Caco-2 (cell line): ENCODE measurements at regions not wholly inside any gene's neighbourhood (a gene's known extent, or its start where the extent isn't known, plus 50 kb on each side); places are given as distances from the start of the nearest gene placed in this dataset.

Experiments
- BruUV-seq: library from RNA; stranded (reverse); fragments of 400-500 nt; replicated peaks from 2 replicates; lab custom pipeline; 2021; lab: Mats Ljungman, UMichigan
- CTCF ChIA-PET: fragments of 300-600 bp; sonication (Branson Sonifier 250); formaldehyde crosslinking; loops from one replicate; lab custom pipeline; 2022; ENCODE audit warnings: antibody characterized with exemption; lab: Charles Lee
- POLR2A ChIA-PET: fragments of 300-600 bp; sonication (Branson Sonifier 250); formaldehyde crosslinking; loops from one replicate; lab custom pipeline; 2022; ENCODE audit warnings: antibody characterized with exemption; lab: Charles Lee
- DNase-seq, 2 experiments: peaks; one replicate each; pipeline versions ENCODE4 v3.0.0 to v3.0.0-alpha.2; 2020 to 2022
- H3K27me3 ChIP-seq: replicated peaks from 2 replicates; pipeline ENCODE4 v1.6.0; 2011; ENCODE audit warnings: low read length; ENCODE audit not compliant: control insufficient read depth, insufficient read depth
- H3K36me3 ChIP-seq: 2 replicates; pipeline ENCODE4 v1.5.1; 2011; ENCODE audit warnings: low read length; ENCODE audit not compliant: control insufficient read depth, insufficient read depth
- H3K4me1 ChIP-seq: fragments of 250-450 bp; sonication (Bioruptor Pico); 2 replicates; pipeline ENCODE4 v1.5.1; 2020; ENCODE audit warnings: mild to moderate bottlenecking
- H3K4me3 ChIP-seq: 2 replicates; pipeline ENCODE4 v1.5.1; 2011; ENCODE audit warnings: low read depth, mild to moderate bottlenecking, control low read depth, low read length
- H3K9me3 ChIP-seq: fragments of 250-450 bp; sonication (Bioruptor Pico); 2 replicates; pipeline ENCODE4 v1.5.1; 2020; ENCODE audit warnings: mild to moderate bottlenecking, moderate library complexity
- H3K27ac Mint-ChIP-seq: one replicate; pipeline ENCODE4 v1.8.0; 2022; ENCODE audit warnings: mixed read lengths; ENCODE audit not compliant: unreplicated experiment
- H3K27me3 Mint-ChIP-seq: one replicate; pipeline ENCODE4 v1.8.0; 2022; ENCODE audit warnings: mixed read lengths; ENCODE audit not compliant: insufficient read depth, unreplicated experiment
- H3K36me3 Mint-ChIP-seq: one replicate; pipeline ENCODE4 v1.8.0; 2022; ENCODE audit warnings: mild to moderate bottlenecking, mixed read lengths; ENCODE audit not compliant: insufficient read depth, unreplicated experiment
- H3K4me1 Mint-ChIP-seq: one replicate; pipeline ENCODE4 v1.8.0; 2022; ENCODE audit warnings: low read depth, mixed read lengths; ENCODE audit not compliant: unreplicated experiment
- H3K4me3 Mint-ChIP-seq: one replicate; pipeline ENCODE4 v1.8.0; 2022; ENCODE audit warnings: mild to moderate bottlenecking, moderate library complexity, mixed read lengths; ENCODE audit not compliant: unreplicated experiment
- H3K9me3 Mint-ChIP-seq: one replicate; pipeline ENCODE4 v1.8.0; 2022; ENCODE audit warnings: mixed read lengths; ENCODE audit not compliant: unreplicated experiment
- intact Hi-C: fragments of 100-400 bp; cut with micrococcal nuclease; formaldehyde crosslinking; loops from one replicate; pipeline ENCODE4 v1.10.0; 2022; ENCODE audit not compliant: unreplicated experiment
- TF ChIP-seq, protein P1 (sequence below), 2 experiments: fragments of 200-600 bp in 1 of 2; IDR thresholded peaks; 1 replicate in 1 of 2; 2 replicates in 1 of 2; pipeline versions ENCODE4 v1.5.1 to v1.8.0; 2011 to 2022; ENCODE audit warnings: antibody characterized with exemption in 1 of 2, control low read depth in 1 of 2, inconsistent platforms in 1 of 2, low read depth in 1 of 2, low read length in 1 of 2, mild to moderate bottlenecking in 1 of 2, moderate library complexity in 1 of 2; ENCODE audit not compliant: insufficient read depth in 1 of 2, severe bottlenecking in 1 of 2, unreplicated experiment in 1 of 2

DNA sequence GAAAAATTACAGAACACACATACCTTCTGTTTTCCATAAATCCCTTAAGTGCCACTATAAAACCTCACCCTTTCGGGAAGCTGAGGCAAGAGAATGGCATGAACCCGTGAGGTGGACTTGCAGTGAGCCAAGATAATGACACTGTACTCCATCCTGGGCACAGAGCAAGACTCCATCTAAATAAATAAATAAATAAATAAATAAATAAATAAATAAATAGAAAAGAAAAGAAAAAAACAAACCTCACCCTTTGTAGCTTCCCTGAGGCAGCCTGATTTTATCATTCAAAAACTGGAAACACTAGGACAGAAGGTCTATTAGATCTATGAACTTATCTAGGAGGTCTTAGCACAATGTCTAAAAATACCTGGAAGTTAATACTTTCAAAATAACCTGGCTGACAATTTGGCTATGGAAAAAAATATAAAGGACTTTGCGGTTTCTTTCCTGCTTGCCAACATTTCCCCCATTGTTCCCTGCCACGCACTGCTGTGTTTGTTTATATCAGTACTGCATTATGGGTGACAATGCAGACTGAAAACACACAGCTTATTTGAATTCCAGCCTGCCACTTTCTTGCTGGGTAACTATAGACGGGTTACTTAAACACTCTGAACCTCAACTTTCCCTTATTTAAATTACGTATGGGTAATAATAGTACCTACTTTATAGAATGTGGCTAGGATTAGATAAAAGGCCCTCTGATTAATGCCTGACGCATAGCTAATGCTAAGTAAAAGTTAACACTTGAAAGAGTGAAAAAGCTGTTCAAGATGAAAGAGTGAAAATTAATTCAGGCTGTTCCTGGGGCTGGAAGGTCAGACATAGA is 313.0 kb downstream of the RDH14 start:
- Mint-ChIP-seq H3K36me3 (no peaks in the 10 kb centered on the region), H3K4me3 (no peak overlapping the region), H3K27me3 (no peaks in the 10 kb centered on the region), H3K9me3 (peaks cover 2% of the 10 kb centered on the region), H3K27ac (no peak overlapping the region), H3K4me1 (no peaks in the 10 kb centered on the region)
- intact Hi-C loops: no loop called here
- POLR2A ChIA-PET: no interaction called here
- Histone ChIP-seq H3K4me1 (no peaks in the 10 kb centered on the region), H3K27me3 (no peaks in the 10 kb centered on the region), H3K36me3 (no peaks in the 10 kb centered on the region), H3K9me3 (no peaks in the 10 kb centered on the region), H3K4me3 (no peak overlapping the region)
- TF ChIP-seq, protein P1, sequence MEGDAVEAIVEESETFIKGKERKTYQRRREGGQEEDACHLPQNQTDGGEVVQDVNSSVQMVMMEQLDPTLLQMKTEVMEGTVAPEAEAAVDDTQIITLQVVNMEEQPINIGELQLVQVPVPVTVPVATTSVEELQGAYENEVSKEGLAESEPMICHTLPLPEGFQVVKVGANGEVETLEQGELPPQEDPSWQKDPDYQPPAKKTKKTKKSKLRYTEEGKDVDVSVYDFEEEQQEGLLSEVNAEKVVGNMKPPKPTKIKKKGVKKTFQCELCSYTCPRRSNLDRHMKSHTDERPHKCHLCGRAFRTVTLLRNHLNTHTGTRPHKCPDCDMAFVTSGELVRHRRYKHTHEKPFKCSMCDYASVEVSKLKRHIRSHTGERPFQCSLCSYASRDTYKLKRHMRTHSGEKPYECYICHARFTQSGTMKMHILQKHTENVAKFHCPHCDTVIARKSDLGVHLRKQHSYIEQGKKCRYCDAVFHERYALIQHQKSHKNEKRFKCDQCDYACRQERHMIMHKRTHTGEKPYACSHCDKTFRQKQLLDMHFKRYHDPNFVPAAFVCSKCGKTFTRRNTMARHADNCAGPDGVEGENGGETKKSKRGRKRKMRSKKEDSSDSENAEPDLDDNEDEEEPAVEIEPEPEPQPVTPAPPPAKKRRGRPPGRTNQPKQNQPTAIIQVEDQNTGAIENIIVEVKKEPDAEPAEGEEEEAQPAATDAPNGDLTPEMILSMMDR (IDR thresholded peaks at IDR 0.05; ENCODE audit: insufficient read depth in 1 of 2, low read depth in 1 of 2, low read length in 1 of 2, severe bottlenecking in 1 of 2, unreplicated experiment in 1 of 2): no peak
- CTCF ChIA-PET: no interaction called here
- BruUV-seq: no TSS peak
- DNase-seq: no peak

DNA sequence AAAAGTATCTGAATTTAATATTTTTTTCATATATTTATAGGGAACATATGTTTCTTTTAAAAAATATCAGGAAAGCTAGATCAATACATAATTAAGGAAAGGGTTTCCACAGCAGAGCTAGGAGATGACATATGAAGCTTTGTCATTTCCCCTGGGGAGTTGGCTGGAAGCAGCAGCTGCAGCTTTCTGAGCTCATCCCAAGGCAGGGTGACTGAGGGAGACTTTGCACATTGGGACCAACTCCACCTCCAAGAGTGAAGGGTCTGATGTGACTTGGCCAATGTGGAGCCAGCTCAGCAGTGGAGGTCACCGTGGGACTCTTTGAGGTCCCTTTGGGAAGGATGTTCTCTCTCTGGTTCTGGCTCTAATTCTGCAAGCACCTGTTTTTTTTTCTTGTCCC is 315.1 kb downstream of the RDH14 start:
- Histone ChIP-seq H3K4me1 (no peaks in the 10 kb centered on the region), H3K4me3 (no peak overlapping the region), H3K9me3 (no peaks in the 10 kb centered on the region), H3K36me3 (no peaks in the 10 kb centered on the region), H3K27me3 (no peaks in the 10 kb centered on the region)
- POLR2A ChIA-PET: no interaction called here
- no TSS peak for BruUV-seq
- no peak for DNase-seq
- intact Hi-C loops: no loop called here
- Mint-ChIP-seq H3K27me3 (no peaks in the 10 kb centered on the region), H3K4me3 (no peak overlapping the region), H3K4me1 (no peaks in the 10 kb centered on the region), H3K27ac (no peak overlapping the region), H3K36me3 (no peaks in the 10 kb centered on the region), H3K9me3 (no peaks in the 10 kb centered on the region)
- TF ChIP-seq, protein P1 (IDR thresholded peaks at IDR 0.05; ENCODE audit: insufficient read depth in 1 of 2, low read depth in 1 of 2, low read length in 1 of 2, severe bottlenecking in 1 of 2, unreplicated experiment in 1 of 2): no peak
- CTCF ChIA-PET: no interaction called here

DNA sequence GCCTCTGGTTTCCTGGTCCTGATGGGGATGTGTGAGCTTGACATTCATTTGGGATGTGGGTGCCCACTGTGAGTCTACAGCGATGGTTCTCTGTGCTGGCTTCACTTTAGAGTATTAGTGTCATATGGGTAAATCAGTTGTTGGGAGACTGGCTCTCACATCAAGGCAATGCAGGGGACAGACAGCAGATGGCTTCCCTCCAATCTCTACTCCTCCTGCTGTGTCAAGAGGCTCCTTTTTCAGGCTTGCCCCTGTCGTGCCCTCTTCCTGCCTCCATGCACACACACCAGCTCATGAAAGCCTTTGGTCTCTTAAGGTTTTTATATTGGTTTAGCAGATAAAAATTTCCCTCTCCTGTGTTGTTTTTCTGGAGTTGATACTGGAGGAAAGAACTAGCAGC is 315.6 kb downstream of the RDH14 start:
- H3K9me3 Mint-ChIP-seq: no peaks in the 10 kb centered on the region
- no peak overlapping the region for H3K4me3 Mint-ChIP-seq
- H3K27me3 ChIP-seq: no peaks in the 10 kb centered on the region
- no peak overlapping the region for H3K27ac Mint-ChIP-seq
- ChIA-PET POLR2A (no interaction called here), CTCF (no interaction called here)
- H3K4me1 ChIP-seq: no peaks in the 10 kb centered on the region
- H3K4me1 Mint-ChIP-seq: no peaks in the 10 kb centered on the region
- DNase-seq: no peak
- H3K9me3 ChIP-seq: no peaks in the 10 kb centered on the region
- BruUV-seq: no TSS peak
- TF ChIP-seq, protein P1 (IDR thresholded peaks at IDR 0.05; ENCODE audit: insufficient read depth in 1 of 2, low read depth in 1 of 2, low read length in 1 of 2, severe bottlenecking in 1 of 2, unreplicated experiment in 1 of 2): no peak
- no peaks in the 10 kb centered on the region for H3K36me3 Mint-ChIP-seq
- H3K36me3 ChIP-seq: no peaks in the 10 kb centered on the region
- no peak overlapping the region for H3K4me3 ChIP-seq
- no peaks in the 10 kb centered on the region for H3K27me3 Mint-ChIP-seq
- intact Hi-C loops: no loop called here
